GM23338 (cell line): ENCODE measurements at regions not wholly inside any gene's neighbourhood (a gene's known extent, or its start where the extent isn't known, plus 50 kb on each side); places are given as distances from the start of the nearest gene placed in this dataset.

Experiments
- ATAC-seq: fragments of 200-7000 bp; cut with Tn5 transposase; 3 replicates; pipeline ENCODE4 v1.9.1; 2020
- DNase-seq: peaks from one replicate; pipeline ENCODE4 v3.0.0-alpha.2; 2015; ENCODE audit warnings: low spot score
- H2AFZ ChIP-seq: fragments of 200-600 bp; sonication (generic); 2 replicates; pipeline ENCODE4 v1.8.0; 2016; ENCODE audit warnings: antibody characterized with exemption, mild to moderate bottlenecking, moderate library complexity
- H3F3A ChIP-seq: fragments of 200-600 bp; sonication (generic); replicated peaks from 2 replicates; pipeline ENCODE4 v1.8.0; 2017; ENCODE audit warnings: antibody characterized with exemption, mixed run types, low read depth
- H3K27ac ChIP-seq: fragments of 200-600 bp; sonication (generic); 2 replicates; pipeline ENCODE4 v1.6.1; 2016; ENCODE audit warnings: low read depth
- H3K27me3 ChIP-seq: fragments of 200-600 bp; sonication (generic); 2 replicates; pipeline ENCODE4 v1.8.0; 2016; ENCODE audit warnings: mild to moderate bottlenecking, mixed run types, moderate library complexity; ENCODE audit not compliant: insufficient read depth
- H3K36me3 ChIP-seq: fragments of 200-600 bp; sonication (generic); 2 replicates; pipeline ENCODE4 v1.8.0; 2016; ENCODE audit warnings: mild to moderate bottlenecking; ENCODE audit not compliant: insufficient read depth
- H3K4me1 ChIP-seq: fragments of 200-600 bp; sonication (generic); 2 replicates; pipeline ENCODE4 v1.8.0; 2016; ENCODE audit warnings: mild to moderate bottlenecking, moderate library complexity; ENCODE audit not compliant: insufficient read depth
- H3K4me2 ChIP-seq: fragments of 200-600 bp; sonication (generic); 2 replicates; pipeline ENCODE4 v1.7.1; 2017; ENCODE audit warnings: mixed run types
- H3K4me3 ChIP-seq: fragments of 200-600 bp; sonication (generic); 2 replicates; pipeline ENCODE4 v1.6.1; 2016; ENCODE audit warnings: mixed run types
- H3K79me2 ChIP-seq: fragments of 200-600 bp; sonication (generic); replicated peaks from 2 replicates; pipeline ENCODE4 v1.8.0; 2017; ENCODE audit warnings: mild to moderate bottlenecking; ENCODE audit not compliant: insufficient read depth
- H3K9me2 ChIP-seq: fragments of 200-600 bp; sonication (generic); 2 replicates; pipeline ENCODE4 v1.8.0; 2017; ENCODE audit not compliant: insufficient read depth
- H4K20me1 ChIP-seq: fragments of 200-600 bp; sonication (generic); replicated peaks from 2 replicates; pipeline ENCODE4 v1.8.0; 2017; ENCODE audit warnings: mild to moderate bottlenecking; ENCODE audit not compliant: insufficient read depth
- H3K27ac Mint-ChIP-seq: 2 replicates; pipeline ENCODE4 v1.8.0; 2020; ENCODE audit warnings: inconsistent platforms, mild to moderate bottlenecking, moderate library complexity, mixed read lengths
- H3K27me3 Mint-ChIP-seq: 3 replicates; pipeline ENCODE4 v1.8.0; 2022; ENCODE audit warnings: low read depth, mild to moderate bottlenecking, moderate library complexity, mixed read lengths, inconsistent platforms; ENCODE audit not compliant: insufficient read depth, poor library complexity
- H3K36me3 Mint-ChIP-seq: 3 replicates; pipeline ENCODE4 v1.8.0; 2021; ENCODE audit warnings: low read depth, mild to moderate bottlenecking, inconsistent platforms, moderate library complexity, mixed read lengths
- H3K4me1 Mint-ChIP-seq: 3 replicates; pipeline ENCODE4 v1.8.0; 2020; ENCODE audit warnings: mild to moderate bottlenecking, inconsistent platforms, mixed read lengths
- H3K4me3 Mint-ChIP-seq: 3 replicates; pipeline ENCODE4 v1.8.0; 2021; ENCODE audit warnings: moderate library complexity, mild to moderate bottlenecking, inconsistent platforms, mixed read lengths
- H3K9me3 Mint-ChIP-seq: 3 replicates; pipeline ENCODE4 v1.8.0; 2020; ENCODE audit warnings: moderate library complexity, mild to moderate bottlenecking, inconsistent platforms, mixed read lengths
- CREB1 ChIP-seq: fragments of 250-450 bp; sonication (Bioruptor Pico); IDR thresholded peaks from 2 replicates; pipeline ENCODE4 v1.5.0; 2020; ENCODE audit warnings: low read depth, mild to moderate bottlenecking, moderate library complexity
- EZH2 ChIP-seq: fragments of 200-600 bp; sonication (generic); IDR thresholded peaks from one replicate; pipeline ENCODE4 v1.8.0; 2017; ENCODE audit warnings: antibody characterized with exemption, mild to moderate bottlenecking, low read depth; ENCODE audit not compliant: unreplicated experiment
- EZH2phosphoT487 ChIP-seq: fragments of 200-600 bp; sonication (generic); IDR thresholded peaks from one replicate; pipeline ENCODE4 v1.8.1; 2018; ENCODE audit warnings: antibody characterized with exemption; ENCODE audit not compliant: unreplicated experiment
- JUNB ChIP-seq: IDR thresholded peaks from one replicate; pipeline ENCODE4 v1.6.1; 2016; ENCODE audit warnings: antibody characterized with exemption; ENCODE audit not compliant: unreplicated experiment
- NANOG ChIP-seq: IDR thresholded peaks from 2 replicates; pipeline ENCODE4 v1.6.1; 2016; ENCODE audit warnings: antibody characterized with exemption, borderline replicate concordance
- POLR2AphosphoS5 ChIP-seq: IDR thresholded peaks from 2 replicates; pipeline ENCODE4 v1.6.1; 2016; ENCODE audit warnings: antibody characterized with exemption, low read depth
- ZNF331 ChIP-seq: fragments of 250-450 bp; sonication (Bioruptor Pico); IDR thresholded peaks from 2 replicates; pipeline ENCODE4 v1.5.0; 2020; ENCODE audit warnings: low read depth, mild to moderate bottlenecking, moderate library complexity
- TF ChIP-seq, protein P1 (sequence below): fragments of 250-450 bp; sonication (Bioruptor Pico); IDR thresholded peaks from 2 replicates; pipeline ENCODE4 v1.5.0; 2020; ENCODE audit warnings: mild to moderate bottlenecking, moderate library complexity
- TF ChIP-seq, protein P2 (sequence below), 2 experiments: fragments of 200-600 bp in 1 of 2; sonication (generic) in 1 of 2; conservative IDR thresholded peaks; 2 replicates each; pipeline versions ENCODE4 v1.5.1 to v1.6.1; 2016 to 2017; ENCODE audit warnings: antibody characterized with exemption in 2 of 2, low read depth in 2 of 2, mild to moderate bottlenecking in 2 of 2, moderate library complexity in 1 of 2
- TF ChIP-seq, protein P3 (sequence below): IDR thresholded peaks from one replicate; pipeline ENCODE4 v1.6.1; 2018; ENCODE audit warnings: antibody characterized with exemption; ENCODE audit not compliant: unreplicated experiment

DNA sequence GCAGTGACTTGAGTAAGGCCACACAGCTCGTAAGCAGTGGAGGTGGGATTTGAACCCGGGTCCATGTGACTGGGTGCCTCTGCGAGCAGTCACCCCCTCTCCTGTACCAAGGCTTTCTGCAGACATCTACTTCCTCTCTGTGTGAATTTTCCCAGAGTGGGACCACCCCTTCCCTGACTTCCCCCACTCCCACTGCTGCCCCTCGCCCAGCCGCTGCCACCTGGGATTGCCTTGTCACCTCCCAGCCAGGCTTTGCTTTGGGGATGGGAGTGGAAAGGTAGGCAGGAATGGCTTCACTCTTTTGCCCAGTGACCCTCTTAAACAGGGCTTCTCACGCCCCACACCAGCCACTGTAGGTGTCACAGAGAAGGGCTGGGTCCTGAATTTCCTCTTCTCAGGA is 105.2 kb upstream of the SEC14L1 start:
- Histone ChIP-seq H3K4me2 (no peak overlapping the region), H3K9me2 (no peaks in the 10 kb centered on the region), H2AFZ (no peak overlapping the region), H3K79me2 (no peaks in the 10 kb centered on the region), H3K27ac (no peak overlapping the region), H4K20me1 (no peaks in the 10 kb centered on the region), H3K27me3 (no peaks in the 10 kb centered on the region), H3K4me1 (no peaks in the 10 kb centered on the region), H3F3A (no peaks in the 10 kb centered on the region), H3K36me3 (no peaks in the 10 kb centered on the region), H3K4me3 (no peak overlapping the region)
- no peak for TF ChIP-seq ZNF331
- TF ChIP-seq CREB1 (CRISPR knock-in tag): no peak
- TF ChIP-seq EZH2phosphoT487: no peak
- TF ChIP-seq JUNB: no peak
- TF ChIP-seq, protein P1, sequence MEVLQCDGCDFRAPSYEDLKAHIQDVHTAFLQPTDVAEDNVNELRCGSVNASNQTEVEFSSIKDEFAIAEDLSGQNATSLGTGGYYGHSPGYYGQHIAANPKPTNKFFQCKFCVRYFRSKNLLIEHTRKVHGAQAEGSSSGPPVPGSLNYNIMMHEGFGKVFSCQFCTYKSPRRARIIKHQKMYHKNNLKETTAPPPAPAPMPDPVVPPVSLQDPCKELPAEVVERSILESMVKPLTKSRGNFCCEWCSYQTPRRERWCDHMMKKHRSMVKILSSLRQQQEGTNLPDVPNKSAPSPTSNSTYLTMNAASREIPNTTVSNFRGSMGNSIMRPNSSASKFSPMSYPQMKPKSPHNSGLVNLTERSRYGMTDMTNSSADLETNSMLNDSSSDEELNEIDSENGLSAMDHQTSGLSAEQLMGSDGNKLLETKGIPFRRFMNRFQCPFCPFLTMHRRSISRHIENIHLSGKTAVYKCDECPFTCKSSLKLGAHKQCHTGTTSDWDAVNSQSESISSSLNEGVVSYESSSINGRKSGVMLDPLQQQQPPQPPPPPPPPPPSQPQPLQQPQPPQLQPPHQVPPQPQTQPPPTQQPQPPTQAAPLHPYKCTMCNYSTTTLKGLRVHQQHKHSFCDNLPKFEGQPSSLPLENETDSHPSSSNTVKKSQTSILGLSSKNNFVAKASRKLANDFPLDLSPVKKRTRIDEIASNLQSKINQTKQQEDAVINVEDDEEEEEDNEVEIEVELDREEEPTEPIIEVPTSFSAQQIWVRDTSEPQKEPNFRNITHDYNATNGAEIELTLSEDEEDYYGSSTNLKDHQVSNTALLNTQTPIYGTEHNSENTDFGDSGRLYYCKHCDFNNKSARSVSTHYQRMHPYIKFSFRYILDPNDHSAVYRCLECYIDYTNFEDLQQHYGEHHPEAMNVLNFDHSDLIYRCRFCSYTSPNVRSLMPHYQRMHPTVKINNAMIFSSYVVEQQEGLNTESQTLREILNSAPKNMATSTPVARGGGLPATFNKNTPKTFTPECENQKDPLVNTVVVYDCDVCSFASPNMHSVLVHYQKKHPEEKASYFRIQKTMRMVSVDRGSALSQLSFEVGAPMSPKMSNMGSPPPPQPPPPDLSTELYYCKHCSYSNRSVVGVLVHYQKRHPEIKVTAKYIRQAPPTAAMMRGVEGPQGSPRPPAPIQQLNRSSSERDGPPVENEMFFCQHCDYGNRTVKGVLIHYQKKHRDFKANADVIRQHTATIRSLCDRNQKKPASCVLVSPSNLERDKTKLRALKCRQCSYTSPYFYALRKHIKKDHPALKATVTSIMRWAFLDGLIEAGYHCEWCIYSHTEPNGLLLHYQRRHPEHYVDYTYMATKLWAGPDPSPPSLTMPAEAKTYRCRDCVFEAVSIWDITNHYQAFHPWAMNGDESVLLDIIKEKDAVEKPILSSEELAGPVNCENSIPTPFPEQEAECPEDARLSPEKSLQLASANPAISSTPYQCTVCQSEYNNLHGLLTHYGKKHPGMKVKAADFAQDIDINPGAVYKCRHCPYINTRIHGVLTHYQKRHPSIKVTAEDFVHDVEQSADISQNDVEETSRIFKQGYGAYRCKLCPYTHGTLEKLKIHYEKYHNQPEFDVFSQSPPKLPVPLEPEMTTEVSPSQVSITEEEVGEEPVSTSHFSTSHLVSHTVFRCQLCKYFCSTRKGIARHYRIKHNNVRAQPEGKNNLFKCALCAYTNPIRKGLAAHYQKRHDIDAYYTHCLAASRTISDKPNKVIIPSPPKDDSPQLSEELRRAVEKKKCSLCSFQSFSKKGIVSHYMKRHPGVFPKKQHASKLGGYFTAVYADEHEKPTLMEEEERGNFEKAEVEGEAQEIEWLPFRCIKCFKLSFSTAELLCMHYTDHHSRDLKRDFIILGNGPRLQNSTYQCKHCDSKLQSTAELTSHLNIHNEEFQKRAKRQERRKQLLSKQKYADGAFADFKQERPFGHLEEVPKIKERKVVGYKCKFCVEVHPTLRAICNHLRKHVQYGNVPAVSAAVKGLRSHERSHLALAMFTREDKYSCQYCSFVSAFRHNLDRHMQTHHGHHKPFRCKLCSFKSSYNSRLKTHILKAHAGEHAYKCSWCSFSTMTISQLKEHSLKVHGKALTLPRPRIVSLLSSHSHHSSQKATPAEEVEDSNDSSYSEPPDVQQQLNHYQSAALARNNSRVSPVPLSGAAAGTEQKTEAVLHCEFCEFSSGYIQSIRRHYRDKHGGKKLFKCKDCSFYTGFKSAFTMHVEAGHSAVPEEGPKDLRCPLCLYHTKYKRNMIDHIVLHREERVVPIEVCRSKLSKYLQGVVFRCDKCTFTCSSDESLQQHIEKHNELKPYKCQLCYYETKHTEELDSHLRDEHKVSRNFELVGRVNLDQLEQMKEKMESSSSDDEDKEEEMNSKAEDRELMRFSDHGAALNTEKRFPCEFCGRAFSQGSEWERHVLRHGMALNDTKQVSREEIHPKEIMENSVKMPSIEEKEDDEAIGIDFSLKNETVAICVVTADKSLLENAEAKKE (CRISPR knock-in tag): no peak
- H3K27me3 Mint-ChIP-seq: peaks cover 10% of the 10 kb centered on the region
- H3K9me3 Mint-ChIP-seq: peaks cover 14% of the 10 kb centered on the region
- no peak for ATAC-seq
- H3K27ac Mint-ChIP-seq: no peak overlapping the region
- no peak overlapping the region for H3K4me3 Mint-ChIP-seq
- no peaks in the 10 kb centered on the region for H3K36me3 Mint-ChIP-seq
- H3K4me1 Mint-ChIP-seq: no peaks in the 10 kb centered on the region
- DNase-seq: no peak

DNA sequence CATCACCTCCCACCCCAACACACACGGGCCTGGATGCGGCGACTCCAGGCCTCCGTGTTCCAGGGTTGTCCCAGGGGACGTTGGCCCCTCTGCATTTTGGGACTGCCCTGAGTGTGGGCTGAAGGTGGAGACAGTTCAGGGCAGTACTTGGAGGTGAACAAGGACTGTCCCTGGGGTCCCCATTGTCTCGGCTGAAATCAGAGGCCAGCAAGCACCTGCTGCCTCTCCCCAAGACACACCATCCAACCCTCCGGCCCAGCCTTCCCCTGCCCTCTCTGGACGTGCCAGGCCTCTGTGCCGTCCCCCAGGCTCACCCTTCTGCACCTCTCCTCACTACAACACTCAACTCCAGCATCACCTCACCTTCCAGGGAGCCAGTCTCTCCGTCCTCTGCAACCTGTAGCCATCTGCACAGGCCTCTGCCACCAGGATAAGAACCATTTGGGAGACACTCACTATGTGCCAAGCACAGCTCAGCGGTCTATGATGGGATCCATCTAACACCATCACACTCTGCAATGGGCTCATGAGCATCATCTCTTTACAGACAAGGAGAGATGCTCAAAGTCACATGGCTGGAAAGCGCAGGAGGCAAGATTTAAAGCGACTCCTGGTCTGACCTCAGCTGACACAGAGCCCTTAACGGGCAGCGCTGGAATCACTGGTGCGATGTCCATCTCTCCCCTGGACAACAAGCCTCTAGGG is 104.5 kb upstream of the SEC14L1 start:
- Histone ChIP-seq H3K4me3 (no peak overlapping the region), H3K9me2 (no peaks in the 10 kb centered on the region), H3K79me2 (no peaks in the 10 kb centered on the region), H3K36me3 (no peaks in the 10 kb centered on the region), H3K4me1 (no peaks in the 10 kb centered on the region), H3K27ac (no peak overlapping the region), H3F3A (no peaks in the 10 kb centered on the region), H2AFZ (0 out of 2 replicates have a peak overlapping the region, but pooled peaks have one; percentile 38), H3K27me3 (no peaks in the 10 kb centered on the region), H4K20me1 (no peaks in the 10 kb centered on the region), H3K4me2 (no peak overlapping the region)
- H3K36me3 Mint-ChIP-seq: no peaks in the 10 kb centered on the region
- no peak for DNase-seq
- H3K4me1 Mint-ChIP-seq: no peaks in the 10 kb centered on the region
- peaks cover 12% of the 10 kb centered on the region for H3K27me3 Mint-ChIP-seq
- ATAC-seq: no peak
- H3K27ac Mint-ChIP-seq: no peak overlapping the region
- H3K9me3 Mint-ChIP-seq: peaks cover 10% of the 10 kb centered on the region
- no peak overlapping the region for H3K4me3 Mint-ChIP-seq
- TF ChIP-seq EZH2 (no peak), POLR2AphosphoS5 (no peak), JUNB (no peak), NANOG (no peak), ZNF331 (no peak), CREB1 (CRISPR knock-in tag) (no peak)
- TF ChIP-seq, protein P2, sequence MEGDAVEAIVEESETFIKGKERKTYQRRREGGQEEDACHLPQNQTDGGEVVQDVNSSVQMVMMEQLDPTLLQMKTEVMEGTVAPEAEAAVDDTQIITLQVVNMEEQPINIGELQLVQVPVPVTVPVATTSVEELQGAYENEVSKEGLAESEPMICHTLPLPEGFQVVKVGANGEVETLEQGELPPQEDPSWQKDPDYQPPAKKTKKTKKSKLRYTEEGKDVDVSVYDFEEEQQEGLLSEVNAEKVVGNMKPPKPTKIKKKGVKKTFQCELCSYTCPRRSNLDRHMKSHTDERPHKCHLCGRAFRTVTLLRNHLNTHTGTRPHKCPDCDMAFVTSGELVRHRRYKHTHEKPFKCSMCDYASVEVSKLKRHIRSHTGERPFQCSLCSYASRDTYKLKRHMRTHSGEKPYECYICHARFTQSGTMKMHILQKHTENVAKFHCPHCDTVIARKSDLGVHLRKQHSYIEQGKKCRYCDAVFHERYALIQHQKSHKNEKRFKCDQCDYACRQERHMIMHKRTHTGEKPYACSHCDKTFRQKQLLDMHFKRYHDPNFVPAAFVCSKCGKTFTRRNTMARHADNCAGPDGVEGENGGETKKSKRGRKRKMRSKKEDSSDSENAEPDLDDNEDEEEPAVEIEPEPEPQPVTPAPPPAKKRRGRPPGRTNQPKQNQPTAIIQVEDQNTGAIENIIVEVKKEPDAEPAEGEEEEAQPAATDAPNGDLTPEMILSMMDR (conservative IDR thresholded peaks at IDR 0.05; ENCODE audit: low read depth in 2 of 2): no peak
- TF ChIP-seq, protein P3, sequence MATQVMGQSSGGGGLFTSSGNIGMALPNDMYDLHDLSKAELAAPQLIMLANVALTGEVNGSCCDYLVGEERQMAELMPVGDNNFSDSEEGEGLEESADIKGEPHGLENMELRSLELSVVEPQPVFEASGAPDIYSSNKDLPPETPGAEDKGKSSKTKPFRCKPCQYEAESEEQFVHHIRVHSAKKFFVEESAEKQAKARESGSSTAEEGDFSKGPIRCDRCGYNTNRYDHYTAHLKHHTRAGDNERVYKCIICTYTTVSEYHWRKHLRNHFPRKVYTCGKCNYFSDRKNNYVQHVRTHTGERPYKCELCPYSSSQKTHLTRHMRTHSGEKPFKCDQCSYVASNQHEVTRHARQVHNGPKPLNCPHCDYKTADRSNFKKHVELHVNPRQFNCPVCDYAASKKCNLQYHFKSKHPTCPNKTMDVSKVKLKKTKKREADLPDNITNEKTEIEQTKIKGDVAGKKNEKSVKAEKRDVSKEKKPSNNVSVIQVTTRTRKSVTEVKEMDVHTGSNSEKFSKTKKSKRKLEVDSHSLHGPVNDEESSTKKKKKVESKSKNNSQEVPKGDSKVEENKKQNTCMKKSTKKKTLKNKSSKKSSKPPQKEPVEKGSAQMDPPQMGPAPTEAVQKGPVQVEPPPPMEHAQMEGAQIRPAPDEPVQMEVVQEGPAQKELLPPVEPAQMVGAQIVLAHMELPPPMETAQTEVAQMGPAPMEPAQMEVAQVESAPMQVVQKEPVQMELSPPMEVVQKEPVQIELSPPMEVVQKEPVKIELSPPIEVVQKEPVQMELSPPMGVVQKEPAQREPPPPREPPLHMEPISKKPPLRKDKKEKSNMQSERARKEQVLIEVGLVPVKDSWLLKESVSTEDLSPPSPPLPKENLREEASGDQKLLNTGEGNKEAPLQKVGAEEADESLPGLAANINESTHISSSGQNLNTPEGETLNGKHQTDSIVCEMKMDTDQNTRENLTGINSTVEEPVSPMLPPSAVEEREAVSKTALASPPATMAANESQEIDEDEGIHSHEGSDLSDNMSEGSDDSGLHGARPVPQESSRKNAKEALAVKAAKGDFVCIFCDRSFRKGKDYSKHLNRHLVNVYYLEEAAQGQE: no peak
